CD4-positive, alpha-beta T cell treated with Interferon alpha-2 for 1 hour (primary cell): ENCODE measurements at regions not wholly inside any gene's neighbourhood (a gene's known extent, or its start where the extent isn't known, plus 50 kb on each side); places are given as distances from the start of the nearest gene placed in this dataset.

Experiments
- DNase-seq, 2 donors: peaks; one replicate each; pipeline ENCODE4 v3.0.0-alpha.2; 2020 to 2022

DNA sequence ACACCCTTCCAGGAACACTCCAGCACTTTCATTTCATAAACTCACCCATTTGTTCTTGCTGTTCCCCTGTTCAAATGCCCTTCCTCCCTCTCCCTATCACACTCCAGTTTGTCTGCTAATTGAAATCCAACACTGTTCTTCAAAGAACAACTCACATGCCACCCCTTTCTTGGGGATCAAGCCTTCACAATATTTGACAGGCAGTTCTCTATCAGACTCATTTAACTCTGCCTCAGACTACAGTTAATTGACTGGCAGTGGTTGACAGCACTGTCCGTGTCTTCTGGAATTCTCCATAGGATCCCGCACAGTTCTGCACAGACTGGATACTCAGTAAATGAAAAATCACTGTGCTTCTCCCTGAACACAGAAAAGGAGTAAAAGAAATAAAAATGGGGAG is 87.8 kb downstream of the PMP22 start:
- no peak for DNase-seq

DNA sequence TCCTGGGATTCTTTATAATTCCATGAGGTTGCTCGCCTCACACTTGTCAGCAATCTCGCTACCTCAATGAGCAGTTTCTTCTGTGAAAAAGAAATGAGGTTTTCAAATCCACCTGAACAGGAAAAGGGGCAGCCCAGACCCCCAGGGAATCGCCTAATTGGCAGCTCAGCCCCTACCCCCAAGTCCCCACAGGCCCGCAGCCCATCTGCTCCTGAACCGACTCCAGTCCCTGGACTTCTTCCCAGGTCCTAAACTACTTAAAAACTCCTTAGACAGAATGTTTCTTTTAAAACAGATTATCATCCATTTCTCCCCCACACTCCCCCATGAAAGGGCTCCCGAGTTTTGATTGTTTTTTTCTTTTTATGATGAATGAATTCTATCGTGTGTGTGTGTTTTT is 89.8 kb downstream of the PMP22 start:
- DNase-seq, result no peak

DNA sequence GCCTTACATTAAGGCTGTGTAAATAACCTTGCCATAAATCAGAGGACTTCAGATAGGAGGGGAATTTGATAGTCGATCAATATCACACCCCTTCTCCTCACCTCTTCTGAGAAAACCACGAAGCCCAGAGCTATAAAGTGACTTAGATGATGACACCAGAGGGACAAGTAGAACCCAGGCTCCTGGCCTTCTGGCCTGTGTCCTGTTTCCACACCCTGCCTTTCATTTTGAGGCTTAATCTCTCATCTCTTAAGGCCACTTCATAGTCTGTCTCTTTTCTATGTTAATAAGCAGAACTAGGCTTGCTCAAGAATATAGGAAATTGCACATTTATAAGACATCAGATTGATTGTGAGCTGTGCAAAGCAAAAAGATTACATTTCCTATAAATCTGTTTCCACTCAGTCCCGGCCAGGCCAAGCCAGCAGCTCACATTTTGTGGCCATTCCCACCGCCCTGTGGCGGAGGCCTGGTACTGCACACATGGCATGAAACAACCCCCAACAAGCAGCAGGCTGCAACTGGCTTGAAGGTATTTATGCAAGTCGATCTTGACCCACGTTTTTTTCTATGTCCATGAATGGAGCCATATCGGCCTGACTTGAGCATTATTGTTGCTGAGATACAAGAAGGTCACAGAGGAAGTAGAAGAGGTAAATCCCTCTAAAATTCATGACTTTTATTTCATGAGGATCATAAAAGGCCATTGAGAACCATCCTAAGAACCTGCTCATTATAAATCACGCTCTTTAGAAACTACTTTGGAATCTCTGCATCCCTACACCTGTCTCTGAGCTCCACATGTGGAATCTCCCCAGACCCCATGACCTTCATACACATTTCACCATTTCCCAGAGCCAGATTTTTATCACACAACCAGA is 93.7 kb downstream of the PMP22 start:
- DNase-seq, result peak in 1 of 2 donors; percentile 4

DNA sequence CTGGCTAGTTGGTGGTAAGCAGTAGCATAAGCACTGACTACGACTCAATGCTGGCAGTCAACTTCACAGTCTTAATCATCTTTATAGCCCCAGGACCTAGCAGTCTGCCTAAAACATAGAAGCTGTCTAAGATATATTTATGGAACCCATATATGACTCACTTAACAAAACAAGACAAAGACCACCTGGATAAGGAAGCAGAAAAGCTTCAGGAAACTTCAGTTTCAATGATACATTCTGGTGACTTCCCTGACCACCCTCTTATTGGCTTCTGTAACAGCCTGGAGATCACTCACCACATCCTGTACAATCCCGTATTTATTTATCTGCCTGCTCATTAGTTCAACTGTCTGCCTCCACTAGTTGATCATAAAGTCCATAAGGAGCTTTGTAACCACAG is 95.5 kb downstream of the PMP22 start:
- no peak for DNase-seq

DNA sequence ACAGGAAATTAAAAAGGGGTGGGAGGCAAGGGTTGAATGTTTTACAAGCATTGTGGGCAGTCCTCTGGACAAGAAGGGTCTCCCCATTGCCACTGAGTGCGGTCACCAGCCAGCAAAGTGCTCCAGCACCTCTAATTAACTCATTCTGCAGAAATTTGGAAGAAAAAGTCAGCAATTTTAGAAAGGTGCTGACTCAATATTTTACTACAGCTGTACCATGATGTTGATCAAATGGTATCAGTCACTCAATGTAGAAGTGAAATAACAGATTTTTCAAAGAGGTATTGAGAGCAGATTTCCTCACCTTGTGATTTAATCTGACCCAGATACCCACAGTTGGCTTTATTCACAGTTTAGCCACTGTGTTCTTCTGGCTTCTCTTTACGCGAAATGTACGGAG is 96.7 kb downstream of the PMP22 start:
- no peak for DNase-seq

DNA sequence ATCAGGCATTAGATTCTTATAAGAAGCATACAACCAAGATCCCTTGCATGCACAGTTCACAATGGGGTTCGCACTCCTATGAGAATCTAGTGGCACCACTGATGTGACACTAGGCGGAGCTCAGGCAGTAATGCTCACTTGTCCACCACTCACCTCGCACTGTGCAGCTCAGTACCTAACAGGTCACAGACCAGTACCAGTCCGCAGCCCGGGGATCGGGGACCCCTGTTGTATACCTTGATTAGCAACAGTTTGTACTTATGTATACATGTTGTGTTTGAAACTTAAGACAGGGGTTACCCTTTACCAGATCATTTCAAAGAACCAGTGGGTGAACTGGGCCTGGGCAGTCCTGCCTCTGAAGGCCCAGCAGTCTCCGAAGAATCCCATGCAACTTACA is 103.7 kb downstream of the PMP22 start:
- no peak for DNase-seq

DNA sequence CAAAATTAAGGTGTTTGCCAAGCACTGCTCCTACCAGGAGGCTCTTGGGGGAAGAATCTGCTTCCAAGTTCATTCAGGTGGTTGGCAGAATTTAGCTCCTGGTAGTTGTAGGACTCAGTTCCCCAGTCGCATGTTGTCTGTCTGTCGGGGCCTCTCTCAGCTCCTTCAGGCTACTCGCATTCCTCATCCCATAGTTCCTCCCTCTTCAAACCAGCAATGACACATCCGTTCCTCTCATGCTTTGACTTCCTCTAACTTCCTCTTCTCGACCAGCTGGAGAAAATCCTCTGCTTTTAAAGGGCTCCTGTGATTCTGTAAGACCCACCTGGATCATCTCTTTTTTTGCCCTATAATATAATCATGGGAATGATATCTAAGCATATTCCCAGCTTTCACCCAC is 108.1 kb downstream of the PMP22 start:
- no peak for DNase-seq

DNA sequence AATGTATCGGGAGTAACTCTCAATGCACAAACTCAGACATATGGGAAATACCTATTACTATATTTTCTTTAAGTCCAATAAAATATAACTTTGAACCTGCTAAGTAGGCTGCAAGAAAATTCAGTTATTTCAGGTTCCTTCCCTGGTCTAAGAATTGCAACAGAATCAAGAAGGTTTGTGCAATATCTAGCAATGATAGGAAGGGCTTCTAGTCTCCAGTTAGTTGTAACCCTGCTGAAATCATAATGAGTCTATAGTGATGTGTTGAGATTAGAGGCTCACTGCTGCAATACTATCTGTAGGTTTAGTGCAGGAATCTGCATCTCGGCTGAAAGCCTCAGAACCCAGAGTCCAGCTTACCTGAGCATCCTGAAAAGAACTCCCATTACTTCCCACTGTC is 110.5 kb downstream of the PMP22 start:
- DNase-seq, result no peak

DNA sequence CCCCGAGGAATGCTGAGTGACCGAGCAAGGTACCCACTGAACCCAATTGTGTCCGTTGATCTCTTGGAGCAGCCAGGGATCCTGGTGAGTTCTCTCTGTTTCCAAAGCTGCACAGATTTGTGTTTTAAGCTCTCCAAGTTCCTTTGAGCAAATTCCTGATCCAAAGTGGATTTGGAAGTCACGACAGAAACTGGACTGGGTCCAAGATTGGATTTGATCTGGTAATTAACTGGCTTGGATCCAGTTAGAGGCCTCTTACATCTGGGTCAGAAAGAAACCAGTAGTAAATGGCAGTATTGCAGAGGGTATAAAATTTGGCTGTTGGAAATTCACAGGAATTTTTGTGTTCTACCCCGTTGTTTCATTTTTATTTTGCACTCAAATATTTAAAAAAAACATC is 119.5 kb downstream of the PMP22 start:
- no peak for DNase-seq

DNA sequence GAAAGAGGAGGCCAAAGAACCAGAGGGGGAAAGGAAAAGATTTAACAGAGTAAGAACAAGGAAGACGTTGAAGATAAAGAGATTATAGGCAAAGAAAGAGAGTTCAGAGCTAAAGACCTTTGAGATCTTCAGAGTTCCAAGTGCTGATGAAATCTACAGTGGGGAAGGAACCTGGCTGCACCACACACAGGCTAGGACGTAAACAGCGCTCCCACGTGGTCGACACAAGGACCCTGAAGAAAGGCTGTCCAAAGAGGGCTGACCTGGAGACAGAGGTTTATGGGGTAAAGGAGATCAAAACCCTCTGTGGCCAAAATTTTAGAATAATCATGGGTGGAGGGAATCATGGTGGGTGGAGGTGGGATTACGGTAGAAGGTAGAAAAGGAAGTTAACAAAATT is 121.6 kb downstream of the PMP22 start:
- no peak for DNase-seq

DNA sequence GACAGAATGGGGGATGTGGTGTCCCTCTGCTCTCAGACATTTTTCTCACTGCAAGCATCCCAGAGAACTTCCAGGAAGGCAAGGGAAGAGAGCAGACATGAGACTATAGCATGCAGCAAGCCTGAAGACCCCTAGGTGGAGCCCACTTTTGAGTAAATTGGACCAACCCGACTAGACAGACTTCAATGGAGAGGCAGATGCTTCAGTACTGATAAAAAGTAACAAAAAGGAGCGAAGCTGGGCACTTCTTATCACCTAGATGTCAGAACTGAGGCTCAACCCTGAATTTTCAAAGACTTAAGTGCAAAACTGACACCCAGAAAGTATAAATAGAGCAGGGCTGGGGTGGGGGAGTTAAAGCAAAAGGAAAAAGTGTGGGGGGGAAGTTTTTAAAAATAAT is 130.8 kb downstream of the PMP22 start:
- DNase-seq, result no peak

DNA sequence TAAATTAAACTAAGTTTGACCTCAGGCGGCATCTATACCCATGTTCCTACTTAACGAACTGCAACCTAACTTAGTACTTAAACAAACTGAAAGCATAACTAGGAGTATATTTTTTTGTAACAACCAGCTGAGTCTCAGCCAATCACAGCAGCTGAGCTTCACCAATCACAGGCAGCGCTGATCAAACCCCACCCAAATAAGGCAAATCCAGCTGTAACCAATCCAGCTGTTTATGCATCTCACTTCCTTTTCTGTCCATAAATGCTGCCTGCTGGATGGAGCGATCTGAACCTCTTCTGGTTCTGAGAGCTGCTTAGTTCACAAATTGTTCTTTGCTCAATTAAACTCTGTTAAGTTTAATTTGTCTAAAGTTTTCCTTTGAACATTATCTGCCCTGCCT is 131.3 kb downstream of the PMP22 start:
- no peak for DNase-seq

DNA sequence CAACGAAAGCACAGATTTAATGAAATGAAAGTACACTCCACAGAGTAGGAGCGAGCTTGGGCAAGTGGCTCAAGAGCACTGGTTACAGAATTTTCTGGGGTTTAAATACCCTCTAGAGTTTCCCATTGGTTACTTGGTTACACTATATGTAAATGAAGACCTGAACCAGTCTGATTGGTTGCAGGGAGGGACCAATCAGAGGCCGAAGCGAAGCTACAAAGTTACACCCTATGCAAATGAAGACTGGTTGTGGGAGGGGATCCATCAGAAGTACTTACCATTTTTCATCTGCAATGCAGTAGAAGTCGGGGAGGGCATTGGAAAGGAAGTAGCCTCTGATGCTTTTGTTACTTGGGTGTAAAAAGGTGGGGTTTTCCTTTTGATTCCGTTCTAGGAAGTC is 132.0 kb downstream of the PMP22 start:
- DNase-seq, result no peak

DNA sequence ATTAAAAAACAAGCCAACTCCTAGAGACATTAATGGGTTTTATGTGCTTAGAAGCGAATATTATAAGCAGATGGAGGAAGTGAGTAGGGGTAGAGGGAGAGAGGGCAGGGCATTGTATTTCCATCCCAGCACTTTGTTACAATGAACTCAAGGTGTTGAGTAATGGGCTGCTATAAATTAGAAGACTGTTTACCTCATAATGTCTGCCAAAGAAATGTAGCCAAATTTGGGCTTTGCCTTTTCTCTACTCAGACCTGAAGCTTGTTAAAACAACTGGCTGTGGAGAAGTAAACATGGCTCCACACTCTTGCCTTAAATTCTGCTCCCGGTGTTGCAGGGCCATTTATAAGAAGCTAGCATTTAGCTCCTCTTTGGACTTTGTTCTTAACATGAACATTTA is 134.7 kb downstream of the PMP22 start:
- no peak for DNase-seq

DNA sequence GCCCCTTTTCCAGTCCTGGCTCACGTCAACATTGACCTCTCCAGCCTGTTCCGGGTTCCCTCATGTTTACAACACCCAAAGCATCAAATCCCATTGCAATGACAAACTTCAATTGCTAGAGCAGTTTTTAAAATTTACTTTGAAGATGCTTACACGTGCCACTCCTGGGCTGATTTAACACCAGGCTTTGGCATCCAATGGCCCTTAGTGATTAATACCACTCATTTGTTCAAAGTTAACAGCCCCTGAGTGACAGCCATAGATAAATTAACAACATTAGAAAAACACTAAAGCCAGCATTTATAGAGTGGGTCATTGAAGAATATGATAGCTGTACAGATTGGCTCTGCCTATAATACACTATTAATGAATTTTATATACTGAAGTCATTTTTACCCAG is 135.1 kb downstream of the PMP22 start:
- no peak for DNase-seq

DNA sequence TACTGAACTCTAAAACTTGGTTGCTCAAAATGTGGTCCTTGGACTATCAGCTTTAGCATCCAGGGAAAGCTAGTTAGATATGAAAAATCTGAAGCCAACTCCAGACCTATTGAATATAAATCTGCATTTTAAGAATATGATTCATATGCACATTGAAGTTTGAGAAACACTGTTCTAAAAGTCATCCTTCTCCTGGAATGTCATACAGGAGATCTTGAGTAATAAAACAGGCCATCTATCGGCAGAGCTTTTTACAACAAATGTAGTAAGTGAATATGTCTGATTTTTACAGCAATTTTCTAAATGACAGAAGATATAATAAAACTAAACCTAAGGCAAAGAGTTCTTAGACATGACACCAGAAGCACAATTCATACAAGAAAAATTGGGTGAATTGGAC is 140.4 kb downstream of the PMP22 start:
- DNase-seq, result no peak

DNA sequence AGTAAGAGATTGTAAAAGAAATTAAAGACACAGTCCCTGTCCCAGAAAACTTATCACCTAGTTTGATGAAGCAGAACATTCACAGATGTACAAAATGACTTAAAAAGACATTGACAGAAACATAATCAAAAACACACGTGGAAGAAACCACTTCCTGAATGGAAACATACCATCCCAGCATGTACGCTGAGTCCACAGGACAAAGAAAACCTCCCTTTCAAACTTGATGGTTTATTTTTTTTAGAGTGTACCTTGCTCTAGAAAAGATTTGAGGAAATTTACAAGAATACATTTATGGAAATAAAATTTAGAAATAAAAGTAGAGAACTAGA is 140.9 kb downstream of the PMP22 start:
- no peak for DNase-seq

DNA sequence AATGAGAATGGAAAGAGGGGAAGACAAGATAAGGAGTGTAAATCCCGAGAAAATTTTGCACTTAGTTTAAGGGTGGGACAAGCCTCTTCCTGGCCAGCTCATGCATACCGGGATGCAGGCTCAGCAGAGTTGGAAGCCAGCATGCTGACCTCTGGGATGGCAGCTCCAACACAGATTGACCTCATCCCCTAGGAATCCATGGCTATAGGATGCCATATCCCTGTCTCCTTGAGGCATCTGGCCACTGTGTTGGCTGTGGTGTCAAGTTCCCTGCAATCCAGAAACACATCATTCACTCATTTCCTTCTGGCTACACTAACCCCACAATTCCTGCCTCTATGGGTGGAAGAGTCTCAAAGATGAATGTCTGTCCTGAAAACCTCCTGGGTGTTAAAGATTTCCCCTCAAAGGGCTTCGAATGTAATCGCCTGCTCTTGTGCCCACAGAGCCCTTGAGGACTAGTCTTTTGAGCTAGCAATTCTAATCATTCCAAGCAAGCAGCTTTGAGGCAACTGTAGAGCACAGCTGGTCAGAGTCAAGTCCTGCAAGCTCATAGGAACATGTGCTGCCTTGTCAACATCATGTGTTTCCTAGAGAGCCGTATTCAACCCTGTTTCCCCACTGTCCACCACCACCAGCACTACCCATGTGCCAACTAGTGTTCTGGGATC is 141.4 kb downstream of the PMP22 start:
- DNase-seq, result no peak

DNA sequence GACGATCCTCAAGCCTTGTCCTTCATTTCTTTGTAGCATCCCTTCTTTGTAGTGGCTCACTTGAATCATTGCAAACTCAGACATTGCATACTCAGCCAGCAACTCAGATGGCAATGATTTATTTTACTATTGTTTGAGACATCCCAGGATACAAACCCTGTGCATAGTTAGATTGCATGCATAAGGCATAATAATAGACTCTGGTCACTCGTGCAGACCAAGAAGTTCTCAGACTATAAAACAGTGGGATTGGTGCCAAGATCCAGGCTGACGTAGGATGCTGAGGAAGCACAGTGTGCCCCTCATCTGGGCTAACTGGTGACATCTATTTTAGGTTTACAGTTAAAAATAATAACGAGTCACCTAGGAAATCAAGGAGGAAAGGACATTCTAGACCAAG is 142.3 kb downstream of the PMP22 start:
- no peak for DNase-seq

DNA sequence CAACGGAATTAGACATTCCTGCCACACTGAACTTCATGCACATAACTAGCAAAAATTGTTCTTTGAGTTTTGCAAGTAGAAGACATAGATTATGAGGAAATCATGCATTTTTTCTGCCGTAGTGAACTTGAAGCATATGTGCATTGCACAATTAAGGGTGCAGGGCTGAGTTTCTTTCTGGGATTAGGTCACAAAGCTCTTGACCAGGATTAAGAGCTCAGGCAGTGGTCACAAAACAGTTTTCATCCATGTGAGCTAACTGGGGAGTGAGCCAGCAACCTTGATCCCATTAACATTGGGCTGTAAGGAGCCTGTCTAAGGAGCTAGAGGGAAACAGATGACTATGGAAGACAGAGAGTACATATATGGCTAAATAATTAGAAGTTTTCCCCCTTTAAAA is 143.7 kb downstream of the PMP22 start:
- no peak for DNase-seq

DNA sequence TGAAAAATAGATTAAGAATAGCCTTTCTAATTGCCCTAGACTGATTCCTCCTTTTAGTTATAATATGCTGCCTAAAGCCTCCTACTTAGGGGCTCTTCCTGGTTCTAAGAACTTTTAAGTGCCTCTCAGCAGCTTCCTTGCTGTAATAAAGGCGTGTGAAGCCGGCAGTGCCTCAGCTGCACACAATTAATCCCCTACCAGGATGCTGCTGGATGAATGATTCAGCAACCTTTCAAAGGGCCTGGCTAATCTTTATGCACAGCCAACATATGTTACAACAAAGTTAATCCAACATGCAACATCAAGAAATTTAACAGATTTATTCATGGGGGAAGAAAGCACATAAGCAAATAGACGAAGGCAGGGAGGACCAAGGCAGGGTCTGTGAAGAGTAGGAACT is 145.2 kb downstream of the PMP22 start:
- no peak for DNase-seq

DNA sequence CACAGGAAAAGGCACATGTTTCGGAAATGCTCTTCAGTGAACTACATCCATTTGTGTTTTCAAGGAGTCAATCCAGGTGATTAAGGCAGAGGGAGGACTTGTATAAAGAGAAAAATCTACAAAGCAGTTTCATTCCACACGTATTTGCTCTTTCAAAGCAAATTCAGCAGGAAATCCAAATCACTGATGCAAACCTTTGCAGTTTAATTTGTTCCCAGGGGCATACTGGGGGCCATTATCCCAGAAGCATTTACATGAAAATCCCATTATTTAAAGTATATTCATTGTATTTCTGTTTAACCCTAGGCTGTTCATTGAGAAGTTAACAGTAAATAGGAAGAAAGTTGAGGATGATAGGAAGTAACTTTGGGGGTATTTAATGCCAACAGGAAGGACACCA is 147.9 kb downstream of the PMP22 start:
- DNase-seq, result no peak

DNA sequence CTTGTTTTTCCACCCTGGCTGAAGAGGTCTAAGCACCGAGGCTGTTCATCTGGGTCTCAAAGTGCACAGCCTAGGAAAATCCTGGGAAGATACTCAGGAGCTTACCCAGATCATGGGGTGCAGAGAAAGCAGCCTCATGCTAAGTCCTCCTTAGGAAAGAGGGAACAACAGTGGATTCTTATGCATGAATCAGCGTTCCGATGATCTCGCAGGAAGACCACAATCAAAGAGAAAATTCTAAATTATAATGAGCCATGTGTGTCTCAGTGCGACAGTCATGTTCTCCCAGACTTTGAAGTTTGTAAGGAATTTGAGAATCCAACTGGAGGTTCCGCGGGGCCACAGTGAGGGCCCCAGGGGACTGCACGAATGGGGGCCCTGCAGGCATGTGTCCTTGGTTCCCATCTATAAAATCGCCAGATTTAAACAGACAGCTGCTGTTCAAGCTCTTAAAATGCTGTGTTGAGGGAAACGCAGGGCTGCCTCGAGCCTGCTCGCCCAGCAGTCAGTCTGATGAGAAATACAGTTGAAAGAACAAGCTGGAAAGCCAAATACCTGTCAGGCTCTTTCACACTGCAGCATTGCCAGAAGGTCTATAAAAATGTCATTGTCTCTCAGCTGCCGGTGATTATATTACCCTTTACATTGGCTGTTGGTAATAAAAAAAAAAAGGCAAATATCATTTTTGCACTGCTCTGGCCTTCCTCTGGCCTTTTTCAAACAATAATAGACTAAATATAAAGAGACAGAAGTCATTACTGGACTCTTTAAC is 152.1 kb downstream of the PMP22 start:
- no peak for DNase-seq

DNA sequence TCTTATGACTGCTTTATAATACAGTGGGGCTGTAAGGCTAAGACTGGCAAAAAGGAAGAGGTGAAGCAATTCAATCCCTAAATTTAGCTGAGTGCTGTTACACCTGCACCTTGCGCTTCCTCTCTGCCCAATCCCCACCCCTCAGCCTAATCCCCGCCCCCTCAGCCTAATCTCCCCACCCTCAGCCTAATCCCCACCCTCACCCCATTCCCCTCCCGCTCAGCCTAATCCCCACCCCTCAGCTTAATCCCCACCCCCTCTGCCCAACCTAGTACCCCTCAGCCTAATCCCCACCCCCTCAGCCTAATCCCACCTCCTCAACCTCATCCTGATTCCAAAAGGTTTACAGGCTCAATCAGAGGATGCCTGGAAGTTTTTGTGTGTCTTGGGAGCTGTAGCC is 155.5 kb downstream of the PMP22 start:
- no peak for DNase-seq
